ENCODE measurements at regions not wholly inside any gene's neighbourhood (a gene's known extent, or its start where the extent isn't known, plus 50 kb on each side); places are given as distances from the start of the nearest gene placed in this dataset.

- H3K36me3 ChIP-seq = no peaks in the 10 kb centered on the region
- H3K9me3 ChIP-seq (ENCODE audit: severe bottlenecking) = no peaks in the 10 kb centered on the region
- no peak for DNase-seq
- no peak overlapping the region for H3K27ac ChIP-seq
- peaks cover 87% of the 10 kb centered on the region for H3K27me3 ChIP-seq (ENCODE audit: insufficient read depth, low read depth, severe bottlenecking)
- no peak for TF ChIP-seq CTCF (IDR thresholded peaks at IDR 0.05; ENCODE audit: low read depth, low read length)
- no peak overlapping the region for H3K4me3 ChIP-seq (ENCODE audit: low read depth, low read length)
These were observed 68.7 kb upstream of the KCNG1 start for GRCh38 chr20:51091406-51092195.

- Histone ChIP-seq H3K36me3 (no peaks in the 10 kb centered on the region), H3K27ac (no peak overlapping the region), H3K4me3 (ENCODE audit: low read depth, low read length) (no peak overlapping the region), H3K27me3 (ENCODE audit: insufficient read depth, low read depth, severe bottlenecking) (peaks cover 83% of the 10 kb centered on the region), H3K9me3 (ENCODE audit: severe bottlenecking) (no peaks in the 10 kb centered on the region)
- DNase-seq = no peak
- TF ChIP-seq CTCF (IDR thresholded peaks at IDR 0.05; ENCODE audit: low read depth, low read length) = no peak
These were observed 66.9 kb upstream of the KCNG1 start for GRCh38 chr20:51089840-51090239.

- H3K4me3 ChIP-seq (ENCODE audit: low read depth, low read length) = no peak overlapping the region
- DNase-seq = no peak
- H3K27me3 ChIP-seq (ENCODE audit: insufficient read depth, low read depth, severe bottlenecking) = peaks cover 83% of the 10 kb centered on the region
- H3K27ac ChIP-seq = no peak overlapping the region
- no peaks in the 10 kb centered on the region for H3K36me3 ChIP-seq
- H3K9me3 ChIP-seq (ENCODE audit: severe bottlenecking) = no peaks in the 10 kb centered on the region
- TF ChIP-seq CTCF (IDR thresholded peaks at IDR 0.05; ENCODE audit: low read depth, low read length) = no peak
These were observed 66.4 kb upstream of the KCNG1 start for GRCh38 chr20:51089272-51089781.

GRCh38 chr20:51087266-51087665 lies 64.4 kb upstream of the KCNG1 start:
- no peak for DNase-seq
- Histone ChIP-seq H3K4me3 (ENCODE audit: low read depth, low read length) (no peak overlapping the region), H3K36me3 (no peaks in the 10 kb centered on the region), H3K9me3 (ENCODE audit: severe bottlenecking) (no peaks in the 10 kb centered on the region), H3K27ac (no peak overlapping the region), H3K27me3 (ENCODE audit: insufficient read depth, low read depth, severe bottlenecking) (peaks cover 86% of the 10 kb centered on the region)
- no peak for TF ChIP-seq CTCF (IDR thresholded peaks at IDR 0.05; ENCODE audit: low read depth, low read length)

- TF ChIP-seq CTCF (IDR thresholded peaks at IDR 0.05; ENCODE audit: low read depth, low read length) = no peak
- Histone ChIP-seq H3K27me3 (ENCODE audit: insufficient read depth, low read depth, severe bottlenecking) (peaks cover 83% of the 10 kb centered on the region), H3K4me3 (ENCODE audit: low read depth, low read length) (no peak overlapping the region), H3K36me3 (no peaks in the 10 kb centered on the region), H3K9me3 (ENCODE audit: severe bottlenecking) (no peaks in the 10 kb centered on the region), H3K27ac (no peak overlapping the region)
- no peak for DNase-seq
These were observed 62.9 kb upstream of the KCNG1 start for GRCh38 chr20:51085769-51086168.

All from WERI-Rb-1 (cell line).